ENCODE measurements at regions not wholly inside any gene's neighbourhood (a gene's known extent, or its start where the extent isn't known, plus 50 kb on each side); places are given as distances from the start of the nearest gene placed in this dataset.
"Not testable (repeated sequence)": the region's sequence is repeated elsewhere in the genome, so short reads cannot be mapped to it uniquely, and the experiment has no call there.

- no peak for DNase-seq (ENCODE audit: low read depth)
These were observed 1007.9 kb upstream of the CITED2 start for GRCh38 chr6:140382355-140382754.

GRCh38 chr6:140380427-140381218 is 1006.2 kb upstream of the CITED2 start:
- no peak for DNase-seq (ENCODE audit: low read depth)

GRCh38 chr6:140379919-140380318 is 1005.5 kb upstream of the CITED2 start:
- DNase-seq (ENCODE audit: low read depth): no peak

- DNase-seq (ENCODE audit: low read depth): no peak
These were observed 1001.8 kb upstream of the CITED2 start for GRCh38 chr6:140376209-140376608.

- not testable (repeated sequence) for DNase-seq (ENCODE audit: low read depth)
These were observed 999.3 kb upstream of the CITED2 start for GRCh38 chr6:140373728-140374127.

- no peak for DNase-seq (ENCODE audit: low read depth)
These were observed 997.6 kb upstream of the CITED2 start for GRCh38 chr6:140372064-140372463.

GRCh38 chr6:140370976-140371870 is 996.8 kb upstream of the CITED2 start:
- DNase-seq (ENCODE audit: low read depth): no peak

- no peak for DNase-seq (ENCODE audit: low read depth)
These were observed 996.0 kb upstream of the CITED2 start for GRCh38 chr6:140370441-140370840.

- DNase-seq (ENCODE audit: low read depth): no peak
These were observed 992.5 kb upstream of the CITED2 start for GRCh38 chr6:140366991-140367390.

- no peak for DNase-seq (ENCODE audit: low read depth)
These were observed 990.5 kb upstream of the CITED2 start for GRCh38 chr6:140364916-140365315.

- no peak for DNase-seq (ENCODE audit: low read depth)
These were observed 986.2 kb upstream of the CITED2 start for GRCh38 chr6:140360651-140361050.

GRCh38 chr6:140355476-140355875 is 981.0 kb upstream of the CITED2 start:
- DNase-seq (ENCODE audit: low read depth): no peak

GRCh38 chr6:140354296-140354695 is 979.8 kb upstream of the CITED2 start:
- no peak for DNase-seq (ENCODE audit: low read depth)

GRCh38 chr6:140353536-140353935 is 979.1 kb upstream of the CITED2 start:
- DNase-seq (ENCODE audit: low read depth): no peak

- DNase-seq (ENCODE audit: low read depth): no peak
These were observed 972.0 kb upstream of the CITED2 start for GRCh38 chr6:140346428-140346827.

GRCh38 chr6:140345935-140346334 is 971.5 kb upstream of the CITED2 start:
- DNase-seq (ENCODE audit: low read depth): no peak

- DNase-seq (ENCODE audit: low read depth): no peak
These were observed 969.9 kb upstream of the CITED2 start for GRCh38 chr6:140344142-140344913.

GRCh38 chr6:140343128-140343527 is 968.7 kb upstream of the CITED2 start:
- DNase-seq (ENCODE audit: low read depth): no peak

GRCh38 chr6:140341272-140341671 is 966.8 kb upstream of the CITED2 start:
- DNase-seq (ENCODE audit: low read depth): no peak

GRCh38 chr6:140340795-140341194 is 966.3 kb upstream of the CITED2 start:
- DNase-seq (ENCODE audit: low read depth): no peak

- DNase-seq (ENCODE audit: low read depth): not testable (repeated sequence)
These were observed 964.6 kb upstream of the CITED2 start for GRCh38 chr6:140339084-140339483.

GRCh38 chr6:140321891-140322290 is 947.4 kb upstream of the CITED2 start:
- DNase-seq (ENCODE audit: low read depth): no peak
